ENCODE measurements at regions not wholly inside any gene's neighbourhood (a gene's known extent, or its start where the extent isn't known, plus 50 kb on each side); places are given as distances from the start of the nearest gene placed in this dataset.

GRCh38 chr6:88376197-88376596, 210.1 kb upstream of the CNR1 start:
- Mint-ChIP-seq H3K27ac (no peak overlapping the region), H3K36me3 (ENCODE audit: low read depth) (no peaks in the 10 kb centered on the region), H3K9me3 (no peaks in the 10 kb centered on the region), H3K27me3 (no peaks in the 10 kb centered on the region), H3K4me3 (no peak overlapping the region), H3K4me1 (ENCODE audit: low read depth) (peaks cover 9% of the 10 kb centered on the region)
- intact Hi-C loops (cut with micrococcal nuclease): no loop called here

GRCh38 chr6:88374553-88374952, 208.4 kb upstream of the CNR1 start:
- H3K4me3 Mint-ChIP-seq: no peak overlapping the region
- no peaks in the 10 kb centered on the region for H3K4me1 Mint-ChIP-seq (ENCODE audit: low read depth)
- H3K9me3 Mint-ChIP-seq: peaks cover 4% of the 10 kb centered on the region
- no peak overlapping the region for H3K27ac Mint-ChIP-seq
- H3K27me3 Mint-ChIP-seq: no peaks in the 10 kb centered on the region
- intact Hi-C loops (cut with micrococcal nuclease): no loop called here
- no peaks in the 10 kb centered on the region for H3K36me3 Mint-ChIP-seq (ENCODE audit: low read depth)

GRCh38 chr6:88371480-88371879, 205.3 kb upstream of the CNR1 start:
- peaks cover 8% of the 10 kb centered on the region for H3K9me3 Mint-ChIP-seq
- no peaks in the 10 kb centered on the region for H3K27me3 Mint-ChIP-seq
- H3K4me3 Mint-ChIP-seq: no peak overlapping the region
- no peaks in the 10 kb centered on the region for H3K4me1 Mint-ChIP-seq (ENCODE audit: low read depth)
- H3K36me3 Mint-ChIP-seq (ENCODE audit: low read depth): no peaks in the 10 kb centered on the region
- H3K27ac Mint-ChIP-seq: no peak overlapping the region
- intact Hi-C loops (cut with micrococcal nuclease): no loop called here

GRCh38 chr6:88370127-88370710, 204.1 kb upstream of the CNR1 start:
- Mint-ChIP-seq H3K36me3 (ENCODE audit: low read depth) (no peaks in the 10 kb centered on the region), H3K4me1 (ENCODE audit: low read depth) (no peaks in the 10 kb centered on the region), H3K9me3 (peaks cover 8% of the 10 kb centered on the region), H3K4me3 (no peak overlapping the region), H3K27me3 (no peaks in the 10 kb centered on the region), H3K27ac (no peak overlapping the region)
- intact Hi-C loops (cut with micrococcal nuclease): no loop called here

- Mint-ChIP-seq H3K4me1 (ENCODE audit: low read depth) (no peaks in the 10 kb centered on the region), H3K9me3 (peaks cover 8% of the 10 kb centered on the region), H3K36me3 (ENCODE audit: low read depth) (no peaks in the 10 kb centered on the region), H3K4me3 (no peak overlapping the region), H3K27me3 (no peaks in the 10 kb centered on the region), H3K27ac (no peak overlapping the region)
- intact Hi-C loops (cut with micrococcal nuclease): no loop called here
Observed at GRCh38 chr6:88369262-88369661, 203.1 kb upstream of the CNR1 start.

GRCh38 chr6:88368071-88368787, 202.1 kb upstream of the CNR1 start:
- intact Hi-C loops (cut with micrococcal nuclease): no loop called here
- Mint-ChIP-seq H3K36me3 (ENCODE audit: low read depth) (no peaks in the 10 kb centered on the region), H3K27ac (no peak overlapping the region)

GRCh38 chr6:88367248-88367647, 201.1 kb upstream of the CNR1 start:
- Mint-ChIP-seq H3K27ac (no peak overlapping the region), H3K27me3 (no peaks in the 10 kb centered on the region), H3K36me3 (ENCODE audit: low read depth) (no peaks in the 10 kb centered on the region), H3K4me3 (no peak overlapping the region), H3K4me1 (ENCODE audit: low read depth) (no peaks in the 10 kb centered on the region), H3K9me3 (peaks cover 8% of the 10 kb centered on the region)
- intact Hi-C loops (cut with micrococcal nuclease): no loop called here

More at GRCh38 chr6:88368071-88368787, 202.1 kb upstream of the CNR1 start:
- Mint-ChIP-seq H3K27me3 (no peaks in the 10 kb centered on the region), H3K4me1 (ENCODE audit: low read depth) (no peaks in the 10 kb centered on the region), H3K9me3 (peaks cover 8% of the 10 kb centered on the region), H3K4me3 (no peak overlapping the region)

- no peaks in the 10 kb centered on the region for H3K36me3 Mint-ChIP-seq (ENCODE audit: low read depth)
Observed at GRCh38 chr6:88366672-88367071, 200.5 kb upstream of the CNR1 start.

GRCh38 chr6:88365656-88366055, 199.5 kb upstream of the CNR1 start:
- no peaks in the 10 kb centered on the region for H3K27me3 Mint-ChIP-seq
- no peaks in the 10 kb centered on the region for H3K4me1 Mint-ChIP-seq (ENCODE audit: low read depth)
- no peak overlapping the region for H3K4me3 Mint-ChIP-seq
- H3K9me3 Mint-ChIP-seq: peaks cover 8% of the 10 kb centered on the region
- intact Hi-C loops (cut with micrococcal nuclease): no loop called here
- no peaks in the 10 kb centered on the region for H3K36me3 Mint-ChIP-seq (ENCODE audit: low read depth)
- H3K27ac Mint-ChIP-seq: no peak overlapping the region

More at GRCh38 chr6:88366672-88367071, 200.5 kb upstream of the CNR1 start:
- Mint-ChIP-seq H3K4me1 (ENCODE audit: low read depth) (no peaks in the 10 kb centered on the region), H3K27me3 (no peaks in the 10 kb centered on the region), H3K27ac (no peak overlapping the region), H3K9me3 (peaks cover 8% of the 10 kb centered on the region), H3K4me3 (no peak overlapping the region)
- intact Hi-C loops (cut with micrococcal nuclease): no loop called here

GRCh38 chr6:88365230-88365629, 199.1 kb upstream of the CNR1 start:
- Mint-ChIP-seq H3K27ac (no peak overlapping the region), H3K27me3 (no peaks in the 10 kb centered on the region), H3K36me3 (ENCODE audit: low read depth) (no peaks in the 10 kb centered on the region), H3K4me3 (no peak overlapping the region), H3K9me3 (peaks cover 8% of the 10 kb centered on the region), H3K4me1 (ENCODE audit: low read depth) (no peaks in the 10 kb centered on the region)
- intact Hi-C loops (cut with micrococcal nuclease): no loop called here

GRCh38 chr6:88361754-88362153, 195.6 kb upstream of the CNR1 start:
- no peak overlapping the region for H3K4me3 Mint-ChIP-seq
- H3K27ac Mint-ChIP-seq: no peak overlapping the region
- H3K4me1 Mint-ChIP-seq (ENCODE audit: low read depth): no peaks in the 10 kb centered on the region
- H3K27me3 Mint-ChIP-seq: no peaks in the 10 kb centered on the region
- no peaks in the 10 kb centered on the region for H3K9me3 Mint-ChIP-seq
- intact Hi-C loops (cut with micrococcal nuclease): no loop called here
- H3K36me3 Mint-ChIP-seq (ENCODE audit: low read depth): no peaks in the 10 kb centered on the region

- no peaks in the 10 kb centered on the region for H3K4me1 Mint-ChIP-seq (ENCODE audit: low read depth)
- H3K9me3 Mint-ChIP-seq: no peaks in the 10 kb centered on the region
- intact Hi-C loops (cut with micrococcal nuclease): no loop called here
- no peak overlapping the region for H3K4me3 Mint-ChIP-seq
- no peaks in the 10 kb centered on the region for H3K36me3 Mint-ChIP-seq (ENCODE audit: low read depth)
- H3K27me3 Mint-ChIP-seq: no peaks in the 10 kb centered on the region
- H3K27ac Mint-ChIP-seq: no peak overlapping the region
Observed at GRCh38 chr6:88361298-88361697, 195.2 kb upstream of the CNR1 start.

GRCh38 chr6:88360203-88360797, 194.2 kb upstream of the CNR1 start:
- no peaks in the 10 kb centered on the region for H3K36me3 Mint-ChIP-seq (ENCODE audit: low read depth)
- H3K4me3 Mint-ChIP-seq: no peak overlapping the region
- no peaks in the 10 kb centered on the region for H3K27me3 Mint-ChIP-seq
- no peaks in the 10 kb centered on the region for H3K4me1 Mint-ChIP-seq (ENCODE audit: low read depth)
- intact Hi-C loops (cut with micrococcal nuclease): no loop called here
- no peaks in the 10 kb centered on the region for H3K9me3 Mint-ChIP-seq
- H3K27ac Mint-ChIP-seq: no peak overlapping the region

GRCh38 chr6:88359530-88360202, 193.5 kb upstream of the CNR1 start:
- Mint-ChIP-seq H3K9me3 (no peaks in the 10 kb centered on the region), H3K4me1 (ENCODE audit: low read depth) (no peaks in the 10 kb centered on the region), H3K27ac (no peak overlapping the region), H3K4me3 (no peak overlapping the region), H3K27me3 (no peaks in the 10 kb centered on the region), H3K36me3 (ENCODE audit: low read depth) (no peaks in the 10 kb centered on the region)
- intact Hi-C loops (cut with micrococcal nuclease): no loop called here
